ENCODE measurements at regions not wholly inside any gene's neighbourhood (a gene's known extent, or its start where the extent isn't known, plus 50 kb on each side); places are given as distances from the start of the nearest gene placed in this dataset.

- no peak for DNase-seq
These were observed 212.8 kb upstream of the C2CD4B start for GRCh38 chr15:62377736-62378480.

- DNase-seq = no peak
These were observed 213.8 kb upstream of the C2CD4B start for GRCh38 chr15:62378772-62379498.

- DNase-seq = no peak
These were observed 214.9 kb upstream of the C2CD4B start for GRCh38 chr15:62380011-62380410.

GRCh38 chr15:62382046-62382445 is 217.0 kb upstream of the C2CD4B start:
- no peak for DNase-seq

- peak; percentile 52 for DNase-seq
These were observed 225.1 kb upstream of the C2CD4B start, which contains the start of gene TLN2 for GRCh38 chr15:62389885-62390790. Gene TLN2, plus strand, starts transcription at chr15:62390550.

- DNase-seq = peak; percentile 27
These were observed 225.9 kb upstream of the C2CD4B start for GRCh38 chr15:62390791-62391640.

- peak; percentile 15 for DNase-seq
These were observed 226.7 kb upstream of the C2CD4B start for GRCh38 chr15:62391641-62392262.

- DNase-seq = no peak
These were observed 227.3 kb upstream of the C2CD4B start for GRCh38 chr15:62392376-62392775.

- DNase-seq = no peak
These were observed 228.1 kb upstream of the C2CD4B start for GRCh38 chr15:62393196-62393595.

GRCh38 chr15:62394079-62394478 is 229.0 kb upstream of the C2CD4B start:
- no peak for DNase-seq

GRCh38 chr15:62400778-62401177 is 235.7 kb upstream of the C2CD4B start:
- DNase-seq = no peak

- DNase-seq = no peak
These were observed 237.6 kb upstream of the C2CD4B start for GRCh38 chr15:62402687-62403086.

- no peak for DNase-seq
These were observed 238.2 kb upstream of the C2CD4B start for GRCh38 chr15:62403164-62403809.

GRCh38 chr15:62404194-62404985 is 239.3 kb upstream of the C2CD4B start:
- DNase-seq = no peak

GRCh38 chr15:62406305-62406891 is 241.3 kb upstream of the C2CD4B start:
- DNase-seq = no peak

- no peak for DNase-seq
These were observed 242.1 kb upstream of the C2CD4B start for GRCh38 chr15:62407216-62407615.

GRCh38 chr15:62407962-62408361 is 242.9 kb upstream of the C2CD4B start:
- DNase-seq = no peak

- DNase-seq = no peak
These were observed 244.4 kb upstream of the C2CD4B start for GRCh38 chr15:62409466-62409865.

GRCh38 chr15:62412686-62413085 is 247.6 kb upstream of the C2CD4B start:
- DNase-seq = no peak

- no peak for DNase-seq
These were observed 248.1 kb upstream of the C2CD4B start for GRCh38 chr15:62413153-62413552.
